Testis (tissue), 2 donors: ENCODE measurements at regions not wholly inside any gene's neighbourhood (a gene's known extent, or its start where the extent isn't known, plus 50 kb on each side); places are given as distances from the start of the nearest gene placed in this dataset.
"Not testable (repeated sequence)": the region's sequence is repeated elsewhere in the genome, so short reads cannot be mapped to it uniquely, and the experiment has no call there.

ENCODE experiments used
- POLR2A ChIP-seq: fragments of 450-650 bp; IDR thresholded peaks from one replicate; pipeline ENCODE4 v1.6.1; 2017; ENCODE audit warnings: antibody characterized with exemption, mild to moderate bottlenecking, moderate library complexity
- TF ChIP-seq, protein P1 (sequence below), 3 experiments: fragments of 450-650 bp in 2 of 3; fragments of 200-600 bp in 1 of 3; sonication (generic) in 1 of 3; IDR thresholded peaks; one replicate each; pipeline ENCODE4 v1.5.1; 2016 to 2019; ENCODE audit warnings: antibody characterized with exemption in 3 of 3, mild to moderate bottlenecking in 2 of 3, moderate library complexity in 1 of 3

DNA sequence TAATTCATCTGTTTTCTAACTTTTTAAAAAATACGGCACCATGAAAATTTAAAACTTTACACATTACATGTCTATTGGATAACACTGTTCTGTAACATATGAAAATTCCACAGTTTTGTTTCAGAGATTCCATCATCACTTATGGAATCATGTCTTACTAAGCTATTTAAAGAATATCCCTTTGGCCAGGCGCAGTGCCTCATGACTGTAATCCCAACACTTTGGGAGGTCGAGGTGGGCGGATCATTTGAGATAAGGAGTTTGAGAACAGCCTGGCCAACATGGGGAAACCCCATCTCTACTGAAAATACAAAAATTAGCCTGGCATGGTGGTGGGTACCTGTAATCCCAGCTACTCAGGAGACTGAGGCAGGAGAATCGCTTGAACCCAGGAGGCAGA lies 131.7 kb upstream of the KRR1 start:
- not testable (repeated sequence) for TF ChIP-seq POLR2A
- TF ChIP-seq, protein P1, sequence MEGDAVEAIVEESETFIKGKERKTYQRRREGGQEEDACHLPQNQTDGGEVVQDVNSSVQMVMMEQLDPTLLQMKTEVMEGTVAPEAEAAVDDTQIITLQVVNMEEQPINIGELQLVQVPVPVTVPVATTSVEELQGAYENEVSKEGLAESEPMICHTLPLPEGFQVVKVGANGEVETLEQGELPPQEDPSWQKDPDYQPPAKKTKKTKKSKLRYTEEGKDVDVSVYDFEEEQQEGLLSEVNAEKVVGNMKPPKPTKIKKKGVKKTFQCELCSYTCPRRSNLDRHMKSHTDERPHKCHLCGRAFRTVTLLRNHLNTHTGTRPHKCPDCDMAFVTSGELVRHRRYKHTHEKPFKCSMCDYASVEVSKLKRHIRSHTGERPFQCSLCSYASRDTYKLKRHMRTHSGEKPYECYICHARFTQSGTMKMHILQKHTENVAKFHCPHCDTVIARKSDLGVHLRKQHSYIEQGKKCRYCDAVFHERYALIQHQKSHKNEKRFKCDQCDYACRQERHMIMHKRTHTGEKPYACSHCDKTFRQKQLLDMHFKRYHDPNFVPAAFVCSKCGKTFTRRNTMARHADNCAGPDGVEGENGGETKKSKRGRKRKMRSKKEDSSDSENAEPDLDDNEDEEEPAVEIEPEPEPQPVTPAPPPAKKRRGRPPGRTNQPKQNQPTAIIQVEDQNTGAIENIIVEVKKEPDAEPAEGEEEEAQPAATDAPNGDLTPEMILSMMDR (IDR thresholded peaks at IDR 0.05) = not testable (repeated sequence)
